GM12873 (cell line): ENCODE measurements at regions not wholly inside any gene's neighbourhood (a gene's known extent, or its start where the extent isn't known, plus 50 kb on each side); places are given as distances from the start of the nearest gene placed in this dataset.

Source experiments
- CTCF ChIP-seq: IDR thresholded peaks from 2 replicates; pipeline ENCODE4 v1.5.1; 2012; ENCODE audit warnings: low read depth, mild to moderate bottlenecking, moderate library complexity, low read length, control low read depth; ENCODE audit not compliant: insufficient read depth; ENCODE audit errors: missing control alignments

GRCh38 chr12:83335748-83336147, 649.0 kb downstream of the TMTC2 start:
- no peak for TF ChIP-seq CTCF

- TF ChIP-seq CTCF, result no peak
Observed at GRCh38 chr12:83326666-83327065, 640.0 kb downstream of the TMTC2 start.

GRCh38 chr12:83323866-83324265, 637.2 kb downstream of the TMTC2 start:
- TF ChIP-seq CTCF, result no peak

DNA sequence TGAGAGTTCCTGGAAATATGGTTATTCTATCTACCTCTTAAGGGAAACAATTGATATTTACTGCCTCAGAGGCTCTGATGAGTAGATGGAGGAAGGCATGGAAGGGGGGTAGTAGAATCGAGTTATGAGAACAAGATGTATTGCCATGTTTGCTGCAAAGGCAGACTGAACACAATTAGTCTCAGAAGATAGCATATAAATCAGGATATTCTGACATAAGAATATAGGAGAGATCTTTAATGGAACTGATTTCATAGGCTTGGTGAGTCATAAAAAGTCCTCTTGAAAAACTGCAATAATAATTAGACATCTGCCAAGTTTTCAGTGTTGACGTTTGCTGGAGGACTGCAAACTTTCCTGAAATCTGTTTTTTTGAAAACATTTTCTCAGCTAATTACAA, 636.1 kb downstream of the TMTC2 start:
- no peak for TF ChIP-seq CTCF

GRCh38 chr12:83321971-83322370, 635.3 kb downstream of the TMTC2 start:
- TF ChIP-seq CTCF, result no peak

- no peak for TF ChIP-seq CTCF
Observed at GRCh38 chr12:83320350-83320749, 633.6 kb downstream of the TMTC2 start.

DNA sequence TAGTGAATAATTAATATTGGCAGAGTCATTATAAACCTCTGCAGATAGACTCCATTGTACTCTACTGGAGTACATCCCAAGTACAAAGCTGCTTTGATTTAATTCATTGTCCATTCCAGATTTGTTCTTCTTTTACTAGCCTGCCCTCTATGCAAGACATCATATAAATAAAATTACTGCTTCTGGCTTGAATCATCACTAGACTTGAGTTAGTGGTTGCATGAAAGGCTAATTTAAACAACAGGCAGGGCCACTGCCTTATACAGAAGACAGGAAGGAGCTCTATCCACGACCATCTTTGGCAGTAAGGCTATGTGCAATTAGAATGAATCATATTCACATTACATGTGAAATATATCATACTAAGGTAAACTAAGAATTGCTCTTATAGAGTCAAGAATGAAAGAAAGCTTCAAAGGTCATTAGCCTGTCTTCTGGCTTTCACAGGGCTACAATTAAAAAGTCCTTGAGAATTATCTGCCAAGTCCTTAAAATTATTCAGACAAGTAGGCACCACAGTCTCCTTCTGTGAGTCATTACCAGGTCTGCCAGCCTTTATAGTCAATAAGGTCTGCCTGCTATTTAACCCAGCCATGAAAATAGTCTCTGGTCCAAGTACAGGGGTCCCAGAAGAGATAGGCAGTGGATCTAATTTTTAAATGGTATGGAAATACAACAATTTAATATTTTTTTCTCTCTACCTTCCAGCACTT, 631.8 kb downstream of the TMTC2 start:
- TF ChIP-seq CTCF, result no peak
